Activated T-helper 2 cell treated with anti-CD3 and anti-CD28 coated beads, Interferon-gamma antibody, Interleukin-2, Interleukin-4, amounts not matched to agents 10 μg/mL and 5 μg/mL and 100 μg/mL, durations not matched to agents 14 hours and 24 hours and 36 hours (primary cell): ENCODE measurements at regions not wholly inside any gene's neighbourhood (a gene's known extent, or its start where the extent isn't known, plus 50 kb on each side); places are given as distances from the start of the nearest gene placed in this dataset.

Experiments
- DNase-seq: peaks from one replicate; pipeline ENCODE4 v3.0.0; 2021; ENCODE audit warnings: low spot score
- H3K27ac Mint-ChIP-seq: one replicate; pipeline ENCODE4 v1.8.0; 2021; ENCODE audit warnings: mixed read lengths
- H3K27me3 Mint-ChIP-seq: one replicate; pipeline ENCODE4 v1.8.0; 2021; ENCODE audit warnings: low read depth, mixed read lengths
- H3K36me3 Mint-ChIP-seq: one replicate; pipeline ENCODE4 v1.8.0; 2021; ENCODE audit warnings: low read depth, mixed read lengths
- H3K4me1 Mint-ChIP-seq: one replicate; pipeline ENCODE4 v1.8.0; 2021; ENCODE audit warnings: low read depth, mixed read lengths
- H3K4me3 Mint-ChIP-seq: one replicate; pipeline ENCODE4 v1.8.0; 2021; ENCODE audit warnings: low read depth, mild to moderate bottlenecking, moderate library complexity, mixed read lengths
- H3K9me3 Mint-ChIP-seq: one replicate; pipeline ENCODE4 v1.8.0; 2021; ENCODE audit warnings: mixed read lengths
- intact Hi-C: fragments of 100-400 bp; cut with micrococcal nuclease; formaldehyde crosslinking; loops from one replicate; pipeline ENCODE4 v1.15.1; 2023

- no peaks in the 10 kb centered on the region for H3K36me3 Mint-ChIP-seq
- peaks cover 14% of the 10 kb centered on the region for H3K9me3 Mint-ChIP-seq
- no peaks in the 10 kb centered on the region for H3K27me3 Mint-ChIP-seq
- H3K4me3 Mint-ChIP-seq, result no peak overlapping the region
- no peak overlapping the region for H3K27ac Mint-ChIP-seq
- no peaks in the 10 kb centered on the region for H3K4me1 Mint-ChIP-seq
- DNase-seq, result no peak
- intact Hi-C loops, result no loop called here
Measured at GRCh38 chr10:36500266-36500665, 625.1 kb upstream of the ANKRD30A start.

DNA sequence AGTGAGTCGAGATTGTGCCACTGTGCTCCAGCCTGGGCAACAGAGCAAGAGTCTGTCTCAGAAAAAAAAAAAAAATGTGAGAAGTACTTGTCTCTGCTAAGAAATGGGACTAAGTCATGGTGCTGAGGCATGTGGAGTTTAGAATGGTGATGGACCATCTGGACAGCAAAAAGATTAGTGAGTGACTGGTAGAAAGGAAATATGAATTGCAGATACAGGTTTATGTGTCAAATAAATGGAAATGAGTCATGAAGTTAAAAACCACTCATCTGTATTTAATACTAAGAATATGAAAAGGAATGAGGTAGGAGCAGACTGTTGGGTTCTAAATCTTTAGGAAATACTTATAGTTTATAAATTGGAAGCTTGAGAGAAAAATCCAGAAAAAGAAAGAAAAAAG is 625.7 kb upstream of the ANKRD30A start:
- DNase-seq, result no peak
- Mint-ChIP-seq H3K9me3 (peaks cover 14% of the 10 kb centered on the region), H3K4me3 (no peak overlapping the region), H3K36me3 (no peaks in the 10 kb centered on the region), H3K4me1 (no peaks in the 10 kb centered on the region), H3K27ac (no peak overlapping the region), H3K27me3 (no peaks in the 10 kb centered on the region)
- intact Hi-C loops, result no loop called here

GRCh38 chr10:36496758-36497157 is 628.6 kb upstream of the ANKRD30A start:
- Mint-ChIP-seq H3K27ac (no peak overlapping the region), H3K4me3 (no peak overlapping the region), H3K4me1 (no peaks in the 10 kb centered on the region), H3K27me3 (no peaks in the 10 kb centered on the region), H3K36me3 (no peaks in the 10 kb centered on the region), H3K9me3 (peaks cover 14% of the 10 kb centered on the region)
- no peak for DNase-seq
- intact Hi-C loops, result no loop called here

GRCh38 chr10:36494371-36494770 is 631.0 kb upstream of the ANKRD30A start:
- H3K27ac Mint-ChIP-seq, result no peak overlapping the region
- H3K36me3 Mint-ChIP-seq, result no peaks in the 10 kb centered on the region
- intact Hi-C loops, result no loop called here
- H3K4me3 Mint-ChIP-seq, result no peak overlapping the region
- no peak for DNase-seq
- no peaks in the 10 kb centered on the region for H3K4me1 Mint-ChIP-seq
- H3K9me3 Mint-ChIP-seq, result peaks cover 19% of the 10 kb centered on the region
- H3K27me3 Mint-ChIP-seq, result no peaks in the 10 kb centered on the region

GRCh38 chr10:36493516-36493880 is 631.9 kb upstream of the ANKRD30A start:
- H3K4me3 Mint-ChIP-seq, result no peak overlapping the region
- H3K36me3 Mint-ChIP-seq, result no peaks in the 10 kb centered on the region
- peaks cover 19% of the 10 kb centered on the region for H3K9me3 Mint-ChIP-seq
- DNase-seq, result no peak
- no peaks in the 10 kb centered on the region for H3K4me1 Mint-ChIP-seq
- intact Hi-C loops, result no loop called here
- H3K27ac Mint-ChIP-seq, result no peak overlapping the region
- no peaks in the 10 kb centered on the region for H3K27me3 Mint-ChIP-seq

- no peak overlapping the region for H3K4me3 Mint-ChIP-seq
- H3K36me3 Mint-ChIP-seq, result no peaks in the 10 kb centered on the region
- H3K27ac Mint-ChIP-seq, result no peak overlapping the region
- H3K9me3 Mint-ChIP-seq, result peaks cover 19% of the 10 kb centered on the region
- intact Hi-C loops, result no loop called here
- no peaks in the 10 kb centered on the region for H3K4me1 Mint-ChIP-seq
- no peak for DNase-seq
- H3K27me3 Mint-ChIP-seq, result no peaks in the 10 kb centered on the region
Measured at GRCh38 chr10:36492590-36493515, 632.5 kb upstream of the ANKRD30A start.

GRCh38 chr10:36491926-36492325 is 633.5 kb upstream of the ANKRD30A start:
- Mint-ChIP-seq H3K9me3 (peaks cover 19% of the 10 kb centered on the region), H3K4me3 (no peak overlapping the region), H3K27ac (no peak overlapping the region), H3K4me1 (no peaks in the 10 kb centered on the region), H3K27me3 (no peaks in the 10 kb centered on the region), H3K36me3 (no peaks in the 10 kb centered on the region)
- intact Hi-C loops, result no loop called here
- DNase-seq, result no peak

- H3K36me3 Mint-ChIP-seq, result no peaks in the 10 kb centered on the region
- DNase-seq, result no peak
- intact Hi-C loops, result no loop called here
- H3K9me3 Mint-ChIP-seq, result peaks cover 11% of the 10 kb centered on the region
- no peak overlapping the region for H3K27ac Mint-ChIP-seq
- no peaks in the 10 kb centered on the region for H3K4me1 Mint-ChIP-seq
- no peak overlapping the region for H3K4me3 Mint-ChIP-seq
- no peaks in the 10 kb centered on the region for H3K27me3 Mint-ChIP-seq
Measured at GRCh38 chr10:36489611-36490228, 635.7 kb upstream of the ANKRD30A start.

DNA sequence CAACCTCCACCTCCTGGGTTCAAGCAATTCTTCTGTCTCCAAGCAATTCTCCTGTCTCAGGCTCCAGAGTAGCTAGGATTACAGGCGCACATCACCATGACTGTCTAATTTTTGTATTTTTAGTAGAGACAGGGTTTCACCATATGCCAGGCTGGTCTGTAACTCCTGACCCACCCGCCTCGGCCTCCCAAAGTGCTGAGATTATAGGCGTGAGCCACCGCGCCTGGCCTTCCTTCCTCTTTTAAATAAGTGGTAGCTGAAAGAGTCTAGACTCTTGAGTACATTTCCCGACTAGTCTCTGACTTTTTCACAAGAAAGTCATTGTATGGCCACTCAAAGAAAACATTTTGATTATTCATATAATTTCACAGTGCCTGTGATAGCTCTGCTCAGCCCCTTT is 636.2 kb upstream of the ANKRD30A start:
- Mint-ChIP-seq H3K27ac (no peak overlapping the region), H3K9me3 (peaks cover 15% of the 10 kb centered on the region), H3K4me3 (no peak overlapping the region), H3K4me1 (no peaks in the 10 kb centered on the region), H3K27me3 (no peaks in the 10 kb centered on the region), H3K36me3 (no peaks in the 10 kb centered on the region)
- intact Hi-C loops, result no loop called here
- no peak for DNase-seq

DNA sequence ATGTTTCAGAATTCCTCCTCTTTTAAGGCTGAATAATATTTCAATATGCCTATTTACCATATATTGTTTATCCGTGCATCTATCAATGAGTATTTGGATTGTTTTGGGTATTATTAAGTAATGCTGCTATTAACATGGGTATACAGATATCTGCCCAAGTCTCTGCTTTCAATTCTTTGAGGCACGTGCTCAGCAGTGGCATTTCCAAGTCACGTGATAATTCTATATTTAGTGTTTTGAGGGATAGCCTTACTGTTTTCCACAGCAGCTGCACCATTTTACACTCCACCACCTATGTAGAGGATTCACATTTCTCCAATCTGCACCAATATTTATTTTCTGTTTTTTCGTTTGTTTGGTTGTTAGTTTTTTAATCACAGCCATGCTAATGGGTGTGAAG is 636.8 kb upstream of the ANKRD30A start:
- Mint-ChIP-seq H3K4me1 (no peaks in the 10 kb centered on the region), H3K27ac (no peak overlapping the region), H3K36me3 (no peaks in the 10 kb centered on the region), H3K9me3 (peaks cover 15% of the 10 kb centered on the region), H3K4me3 (no peak overlapping the region), H3K27me3 (no peaks in the 10 kb centered on the region)
- no peak for DNase-seq
- intact Hi-C loops, result no loop called here

DNA sequence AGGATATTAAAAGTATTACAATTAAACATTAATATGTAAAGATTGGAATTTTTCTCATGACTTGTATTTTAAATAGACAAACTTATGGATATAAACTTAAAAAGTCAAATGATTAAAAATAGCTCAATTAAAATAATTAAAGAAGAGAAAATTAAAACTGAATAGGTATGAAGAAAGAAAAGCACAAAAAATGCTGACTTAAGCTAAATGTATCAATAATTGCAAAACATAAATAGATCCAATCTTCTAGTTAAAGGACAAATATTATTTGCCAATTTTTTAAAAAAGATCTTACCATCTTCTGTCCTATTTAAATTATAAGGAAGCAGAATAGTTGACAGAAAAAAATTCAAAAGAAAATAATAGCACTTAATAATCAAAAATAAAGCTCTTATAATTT is 646.3 kb upstream of the ANKRD30A start:
- H3K27ac Mint-ChIP-seq, result no peak overlapping the region
- H3K4me1 Mint-ChIP-seq, result no peaks in the 10 kb centered on the region
- peaks cover 31% of the 10 kb centered on the region for H3K9me3 Mint-ChIP-seq
- no peaks in the 10 kb centered on the region for H3K27me3 Mint-ChIP-seq
- no peak for DNase-seq
- intact Hi-C loops, result no loop called here
- no peak overlapping the region for H3K4me3 Mint-ChIP-seq
- H3K36me3 Mint-ChIP-seq, result no peaks in the 10 kb centered on the region

DNA sequence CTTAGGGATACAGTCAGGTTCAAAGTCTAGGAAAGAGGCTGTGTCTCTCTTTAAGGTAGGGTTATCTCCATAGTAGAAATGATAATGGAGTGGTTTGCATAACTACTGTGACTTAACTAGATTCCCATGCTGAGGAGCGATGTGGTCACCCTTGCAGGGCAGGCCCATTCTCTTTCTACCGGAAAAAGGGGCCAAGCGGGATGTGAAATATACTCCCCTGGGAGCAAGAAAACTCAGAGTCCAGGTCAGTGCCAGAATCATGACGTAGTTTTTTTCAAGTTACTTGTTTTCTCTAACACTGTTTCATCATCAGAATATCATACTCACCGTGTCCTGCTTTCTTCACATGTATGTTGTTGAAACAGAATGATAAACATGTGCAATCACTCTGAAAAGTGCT is 649.0 kb upstream of the ANKRD30A start:
- Mint-ChIP-seq H3K4me1 (no peaks in the 10 kb centered on the region), H3K36me3 (no peaks in the 10 kb centered on the region), H3K27ac (no peak overlapping the region), H3K9me3 (peaks cover 27% of the 10 kb centered on the region), H3K4me3 (no peak overlapping the region), H3K27me3 (no peaks in the 10 kb centered on the region)
- intact Hi-C loops, result no loop called here
- no peak for DNase-seq

DNA sequence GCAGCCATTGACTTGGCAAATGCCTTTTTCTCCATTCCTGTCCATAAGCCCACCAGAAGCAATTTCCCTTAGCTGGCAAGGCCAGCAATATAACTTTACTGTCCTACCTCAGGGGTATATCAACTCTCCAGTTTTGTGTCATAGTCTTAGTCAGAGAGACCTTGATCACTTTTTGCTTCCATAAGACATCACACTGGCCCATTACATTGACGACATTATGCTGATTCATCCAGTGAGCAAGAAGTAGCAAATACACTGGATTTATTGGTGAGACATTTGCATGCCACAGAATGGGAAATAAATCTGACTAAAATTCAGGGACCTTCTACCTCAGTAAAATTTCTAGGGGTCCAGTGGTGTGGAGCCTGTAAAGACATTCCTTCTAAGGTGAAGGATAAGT is 649.7 kb upstream of the ANKRD30A start:
- intact Hi-C loops, result no loop called here
- no peak overlapping the region for H3K4me3 Mint-ChIP-seq
- peaks cover 22% of the 10 kb centered on the region for H3K9me3 Mint-ChIP-seq
- H3K27me3 Mint-ChIP-seq, result no peaks in the 10 kb centered on the region
- H3K36me3 Mint-ChIP-seq, result no peaks in the 10 kb centered on the region
- no peak for DNase-seq
- H3K27ac Mint-ChIP-seq, result no peak overlapping the region
- H3K4me1 Mint-ChIP-seq, result no peaks in the 10 kb centered on the region
